CD4-positive, alpha-beta T cell treated with Interferon gamma for 1 hour (primary cell): ENCODE measurements at regions not wholly inside any gene's neighbourhood (a gene's known extent, or its start where the extent isn't known, plus 50 kb on each side); places are given as distances from the start of the nearest gene placed in this dataset.

Experiments
- DNase-seq: peaks from one replicate; pipeline ENCODE4 v3.0.0-alpha.2; 2020

GRCh38 chr9:1713841-1714240, 301.3 kb upstream of the SMARCA2 start:
- no peak for DNase-seq

GRCh38 chr9:1717882-1718281, 297.3 kb upstream of the SMARCA2 start:
- no peak for DNase-seq

GRCh38 chr9:1718836-1719235, 296.3 kb upstream of the SMARCA2 start:
- no peak for DNase-seq

- no peak for DNase-seq
Measured at GRCh38 chr9:1721196-1721595, 294.0 kb upstream of the SMARCA2 start.

GRCh38 chr9:1722404-1722803, 292.7 kb upstream of the SMARCA2 start:
- no peak for DNase-seq

- no peak for DNase-seq
Measured at GRCh38 chr9:1723522-1724015, 291.6 kb upstream of the SMARCA2 start.

GRCh38 chr9:1726993-1727759, 288.0 kb upstream of the SMARCA2 start:
- no peak for DNase-seq

- no peak for DNase-seq
Measured at GRCh38 chr9:1729631-1730030, 285.5 kb upstream of the SMARCA2 start.

GRCh38 chr9:1732670-1733069, 282.5 kb upstream of the SMARCA2 start:
- DNase-seq = no peak

- no peak for DNase-seq
Measured at GRCh38 chr9:1738511-1739100, 276.5 kb upstream of the SMARCA2 start.

GRCh38 chr9:1743121-1743960, 271.8 kb upstream of the SMARCA2 start:
- no peak for DNase-seq

GRCh38 chr9:1745980-1746379, 269.2 kb upstream of the SMARCA2 start:
- no peak for DNase-seq

GRCh38 chr9:1747417-1747967, 267.7 kb upstream of the SMARCA2 start:
- no peak for DNase-seq

- no peak for DNase-seq
Measured at GRCh38 chr9:1748407-1748806, 266.7 kb upstream of the SMARCA2 start.

GRCh38 chr9:1757186-1757585, 258.0 kb upstream of the SMARCA2 start:
- no peak for DNase-seq

GRCh38 chr9:1759009-1759408, 256.1 kb upstream of the SMARCA2 start:
- DNase-seq = no peak

GRCh38 chr9:1759771-1760300, 255.3 kb upstream of the SMARCA2 start:
- DNase-seq = no peak

- no peak for DNase-seq
Measured at GRCh38 chr9:1761807-1762206, 253.3 kb upstream of the SMARCA2 start.

GRCh38 chr9:1766042-1766441, 249.1 kb upstream of the SMARCA2 start:
- DNase-seq = no peak

- no peak for DNase-seq
Measured at GRCh38 chr9:1768561-1768960, 246.6 kb upstream of the SMARCA2 start.

GRCh38 chr9:1771094-1771789, 243.9 kb upstream of the SMARCA2 start:
- DNase-seq = no peak

- DNase-seq = no peak
Measured at GRCh38 chr9:1775230-1775629, 239.9 kb upstream of the SMARCA2 start.
